OCI-LY1 (cell line): ENCODE measurements at regions not wholly inside any gene's neighbourhood (a gene's known extent, or its start where the extent isn't known, plus 50 kb on each side); places are given as distances from the start of the nearest gene placed in this dataset.

ENCODE experiments used
- CTCF ChIP-seq: fragments of 200-600 bp; sonication (generic), shearing (Covaris generic); IDR thresholded peaks from 2 replicates; pipeline ENCODE4 v1.5.1; 2017; ENCODE audit warnings: mild to moderate bottlenecking, antibody characterized with exemption, low read length, moderate library complexity, mixed read lengths
- EZH2 ChIP-seq: fragments of 200-600 bp; sonication (generic), shearing (Covaris generic); IDR thresholded peaks from 2 replicates; pipeline ENCODE4 v1.8.0; 2017; ENCODE audit warnings: borderline replicate concordance, mixed run types, mild to moderate bottlenecking, antibody characterized with exemption, low read length, moderate library complexity, mixed read lengths

GRCh38 chr3:167146911-167147310 lies 233.2 kb downstream of the ZBBX start:
- TF ChIP-seq CTCF: no peak
- no peak for TF ChIP-seq EZH2
